HG02852 (cell line): ENCODE measurements at regions not wholly inside any gene's neighbourhood (a gene's known extent, or its start where the extent isn't known, plus 50 kb on each side); places are given as distances from the start of the nearest gene placed in this dataset.

ENCODE experiments used
- ATAC-seq: cut with Tn5 transposase; IDR thresholded peaks from one replicate; pipeline ENCODE4 v1.9.1; 2021; ENCODE audit warnings: mild to moderate bottlenecking, moderate library complexity; ENCODE audit not compliant: unreplicated experiment

GRCh38 chr10:9535744-9536143, 1481.3 kb downstream of the GATA3 start:
- peak; percentile 91 for ATAC-seq

DNA sequence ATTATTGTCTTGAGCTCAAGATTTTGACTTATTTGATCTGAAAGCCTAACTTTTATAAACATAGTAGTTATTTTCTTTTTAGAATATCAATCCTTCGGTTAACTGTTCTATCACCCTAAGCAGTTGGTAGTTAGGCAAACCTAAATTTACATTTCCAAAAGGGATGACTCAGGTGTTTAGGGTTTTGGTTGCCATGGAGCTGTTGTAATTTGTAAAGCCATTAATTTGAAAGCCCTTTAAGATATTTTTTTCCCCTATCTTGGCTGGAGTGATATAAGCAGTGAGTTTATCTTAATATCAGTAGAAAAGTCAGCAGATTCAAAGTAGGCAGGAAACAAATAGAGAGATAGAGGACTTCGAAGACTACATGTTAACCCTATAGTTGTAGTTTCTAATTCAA, 1472.6 kb upstream of the CELF2 start:
- ATAC-seq: no peak

DNA sequence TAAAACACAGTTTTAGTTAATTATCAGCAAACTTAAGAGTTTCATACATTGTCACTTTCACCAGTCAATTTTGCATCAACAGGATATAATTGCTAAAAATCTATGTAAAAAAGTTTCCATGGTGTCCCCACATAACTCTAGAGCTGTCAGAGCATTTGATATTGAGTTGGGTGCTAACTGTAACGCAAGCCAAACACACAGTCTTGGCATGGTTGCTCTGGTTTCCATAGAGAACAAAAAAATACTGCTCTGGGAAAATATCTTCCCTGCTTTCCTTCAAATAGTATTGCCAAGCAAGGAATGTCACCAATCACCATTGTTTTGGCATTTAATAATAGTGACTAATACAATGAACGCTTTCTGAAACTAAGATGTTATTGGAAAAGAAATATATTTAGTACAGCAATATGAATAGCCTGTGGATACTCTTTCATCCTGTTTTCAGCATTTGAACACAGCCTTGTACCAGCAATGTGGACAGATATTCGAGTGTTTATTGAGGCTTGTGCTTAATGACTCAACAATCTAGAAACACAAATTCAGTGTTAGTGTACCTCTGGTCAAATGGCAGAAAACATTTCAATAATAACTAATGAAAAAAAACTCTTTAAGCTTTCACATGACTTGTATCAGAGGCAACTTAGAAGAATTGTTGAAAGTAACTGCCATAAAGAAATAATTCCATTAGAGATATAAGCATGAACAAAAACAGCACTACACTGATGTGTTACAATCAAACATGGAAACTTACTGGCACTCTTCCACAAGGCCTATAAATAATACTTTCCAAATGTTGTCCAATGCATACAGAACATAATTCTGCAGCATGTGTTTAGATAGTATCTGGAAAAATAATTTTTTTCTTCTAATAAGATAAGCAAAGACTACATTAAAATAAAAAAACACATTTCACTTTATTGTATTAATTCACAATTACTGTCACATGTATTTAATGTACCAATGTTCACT, 1469.5 kb upstream of the CELF2 start:
- no peak for ATAC-seq

DNA sequence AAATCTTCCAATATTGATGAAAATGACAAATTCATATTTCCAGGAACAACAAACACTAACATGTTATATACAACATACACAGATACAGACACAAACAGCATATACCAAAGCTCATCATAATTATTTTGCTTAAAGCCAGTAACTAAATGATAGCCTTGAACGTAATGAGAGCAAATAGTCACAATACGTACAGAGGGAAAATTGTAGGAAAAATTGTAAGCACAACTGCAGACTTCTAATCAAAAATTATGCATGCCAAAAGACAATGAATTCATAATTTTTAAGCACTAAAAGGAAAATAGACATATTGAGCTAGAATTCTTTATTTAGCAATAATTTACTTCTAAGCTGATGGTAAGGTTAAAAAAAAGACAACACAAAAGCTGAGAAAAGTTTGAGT, 1466.9 kb upstream of the CELF2 start:
- ATAC-seq: no peak

- no peak for ATAC-seq
Measured at GRCh38 chr10:9554321-9554720, 1463.4 kb upstream of the CELF2 start.

- ATAC-seq: no peak
Measured at GRCh38 chr10:9560976-9561375, 1456.7 kb upstream of the CELF2 start.

DNA sequence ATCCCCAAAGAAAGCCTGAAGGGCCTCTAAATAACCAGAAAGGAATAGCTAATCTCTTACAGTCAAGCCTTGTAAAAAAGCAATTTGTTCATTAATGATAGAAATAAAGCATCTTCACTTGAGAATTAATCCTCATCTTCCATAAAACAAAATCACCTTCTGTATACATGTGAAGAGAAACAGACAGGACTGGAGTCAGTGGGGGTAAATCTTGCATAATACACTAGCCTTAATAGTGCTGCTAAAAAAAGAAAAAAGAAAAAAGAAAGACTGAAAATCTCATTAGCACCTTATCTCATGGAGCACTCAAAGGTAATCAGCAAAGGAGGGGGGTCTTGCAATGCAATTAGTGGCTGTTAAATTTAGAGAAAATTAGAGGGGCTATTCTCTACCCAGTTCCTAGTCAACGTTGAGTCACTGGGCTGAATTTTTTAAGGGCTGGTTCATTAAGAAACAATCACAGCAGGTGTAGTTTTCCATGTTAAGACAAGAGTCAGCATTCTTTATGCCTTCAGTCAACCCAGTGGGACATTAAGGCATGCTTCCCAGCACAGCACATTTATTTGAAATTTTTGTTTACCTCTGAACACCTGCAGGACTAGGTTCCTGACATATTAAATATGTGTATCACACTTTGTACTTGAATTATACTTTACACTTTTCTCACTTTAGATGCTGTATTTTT, 1455.7 kb upstream of the CELF2 start:
- no peak for ATAC-seq

- ATAC-seq: no peak
Measured at GRCh38 chr10:9577746-9578145, 1439.9 kb upstream of the CELF2 start.

DNA sequence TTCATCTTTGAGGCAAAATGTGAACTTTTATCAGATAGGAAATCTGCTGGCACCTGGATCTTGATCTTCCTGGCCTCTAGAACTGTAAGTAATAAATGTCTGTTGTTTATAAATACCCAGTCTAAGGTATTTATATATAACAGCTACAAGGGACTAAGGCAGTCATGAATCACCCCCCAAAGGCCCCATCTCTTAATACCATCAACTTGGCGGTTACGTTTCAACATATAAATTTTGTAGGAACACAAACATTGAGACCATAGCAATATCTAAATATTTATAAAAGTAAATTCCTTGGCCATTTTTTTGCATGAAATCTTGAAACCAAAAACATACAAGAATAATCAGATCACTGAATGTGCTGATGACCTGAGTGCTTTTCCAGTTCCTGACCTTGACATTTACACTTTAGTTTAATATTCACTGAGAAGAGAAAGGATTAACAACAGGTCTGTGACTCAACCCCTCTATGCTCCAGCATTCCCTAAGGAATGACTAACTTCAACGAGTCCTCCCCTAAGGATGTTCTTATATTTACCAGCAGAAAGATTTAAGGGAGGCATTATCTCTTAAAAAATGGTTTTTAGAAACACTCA, 1438.5 kb upstream of the CELF2 start:
- no peak for ATAC-seq

- peak; percentile 45 for ATAC-seq
Measured at GRCh38 chr10:9582803-9583202, 1434.9 kb upstream of the CELF2 start.

DNA sequence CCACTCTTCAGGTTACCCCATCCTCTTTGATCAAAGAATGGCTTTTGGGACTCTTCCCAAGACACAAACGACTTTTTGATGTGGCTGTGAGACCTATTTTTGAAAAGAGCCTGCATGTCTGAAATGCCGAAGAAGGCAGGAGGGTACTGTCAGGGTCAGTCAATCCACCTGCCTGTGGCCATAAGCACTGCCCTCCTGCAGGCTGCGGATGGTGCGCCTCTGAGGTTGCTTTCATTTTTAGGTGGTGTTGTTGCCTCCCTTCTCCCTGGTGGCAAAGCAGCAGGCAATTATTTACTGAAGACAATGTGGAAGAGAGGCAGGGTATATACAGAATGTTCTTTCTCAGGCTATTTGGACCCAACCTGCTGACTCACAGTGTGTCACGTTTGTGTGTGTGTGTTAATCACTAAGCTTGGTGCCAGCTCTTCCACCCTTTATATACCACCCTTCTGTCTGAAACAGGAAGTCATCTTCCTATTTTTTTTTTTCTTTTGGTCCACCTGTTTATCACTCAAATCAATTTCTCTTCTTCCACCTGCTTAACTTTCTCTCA, 1421.2 kb upstream of the CELF2 start:
- no peak for ATAC-seq

DNA sequence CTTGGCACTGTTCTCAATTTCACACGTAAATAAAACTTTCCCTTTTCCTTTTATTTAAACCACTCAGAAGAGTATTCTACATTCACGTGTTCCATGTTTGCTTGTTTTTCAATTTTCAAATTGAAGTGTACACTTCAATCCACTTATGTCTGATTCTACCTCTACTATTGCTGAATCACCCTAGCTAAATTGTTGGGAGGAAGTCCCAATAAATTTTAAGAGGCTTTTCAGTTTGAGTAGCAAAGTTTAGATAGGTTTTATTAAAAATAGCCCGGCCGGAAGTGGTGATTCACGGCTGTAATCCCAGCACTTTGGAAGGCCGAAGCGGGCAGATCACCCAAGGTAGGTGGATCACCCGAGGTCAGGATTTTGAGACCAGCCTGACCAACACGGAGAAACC, 1414.7 kb upstream of the CELF2 start:
- ATAC-seq: no peak

GRCh38 chr10:9603972-9604371, 1413.7 kb upstream of the CELF2 start:
- ATAC-seq: no peak

- ATAC-seq: no peak
Measured at GRCh38 chr10:9605231-9605630, 1412.4 kb upstream of the CELF2 start.

GRCh38 chr10:9608602-9609001, 1409.1 kb upstream of the CELF2 start:
- no peak for ATAC-seq

GRCh38 chr10:9613338-9614075, 1404.2 kb upstream of the CELF2 start:
- ATAC-seq: peak; percentile 93

DNA sequence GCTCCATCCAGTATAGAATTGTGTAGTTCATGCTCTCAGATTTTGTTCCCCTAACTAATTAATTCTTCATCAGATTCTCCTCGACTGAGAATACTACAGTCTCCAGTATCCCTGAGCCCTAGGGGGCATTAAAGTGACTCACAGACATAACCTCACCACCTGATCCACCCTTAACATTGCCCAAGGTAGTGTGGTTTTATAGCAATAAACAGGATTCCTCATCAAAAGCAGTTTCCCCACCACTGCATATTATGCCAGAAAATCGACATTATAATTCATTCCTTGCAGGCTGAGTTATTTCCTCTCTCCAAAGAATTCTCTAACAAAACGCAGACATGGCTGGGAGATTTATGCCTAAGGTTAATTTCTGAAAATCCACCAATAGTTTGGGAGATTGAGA, 1402.5 kb upstream of the CELF2 start:
- no peak for ATAC-seq

GRCh38 chr10:9621216-9621615, 1396.5 kb upstream of the CELF2 start:
- ATAC-seq: no peak

DNA sequence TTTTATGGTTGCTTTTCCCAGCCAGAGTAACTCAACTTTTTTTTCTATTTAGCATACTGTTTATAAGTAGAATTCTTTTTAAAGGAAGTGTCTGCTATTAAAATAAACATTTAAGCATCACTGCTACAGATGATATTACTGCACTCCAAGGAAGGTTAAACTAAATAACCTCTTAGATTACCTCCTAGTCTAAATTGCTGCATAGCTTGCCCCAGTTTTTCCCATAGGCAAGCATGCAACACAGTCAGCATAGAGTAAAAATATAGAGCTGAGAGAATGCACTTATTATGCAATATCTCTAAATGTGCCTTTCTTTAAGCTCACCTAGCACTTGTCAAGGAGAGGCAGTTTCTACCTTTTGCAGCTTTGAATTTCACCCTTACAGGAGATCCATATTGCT, 1392.4 kb upstream of the CELF2 start:
- no peak for ATAC-seq

- ATAC-seq: no peak
Measured at GRCh38 chr10:9634466-9634865, 1383.2 kb upstream of the CELF2 start.

GRCh38 chr10:9635691-9636090, 1382.0 kb upstream of the CELF2 start:
- no peak for ATAC-seq
